Cardiac fibroblast (primary cell): ENCODE measurements at regions not wholly inside any gene's neighbourhood (a gene's known extent, or its start where the extent isn't known, plus 50 kb on each side); places are given as distances from the start of the nearest gene placed in this dataset.
A peak's percentile ranks its signal among the peaks of the same experiment; 100 is the strongest.

Experiments used
- DNase-seq, 2 donors: peaks; one replicate each; pipeline versions ENCODE4 v3.0.0 to v3.0.0-alpha.2; 2010; ENCODE audit warnings: low read depth in 2 of 2
- H3K4me3 ChIP-seq, 2 donors: replicated peaks in 1 of 2; 1 replicate in 1 of 2; 2 replicates in 1 of 2; pipeline ENCODE4 v1.5.1; 2011; ENCODE audit warnings: low read depth in 2 of 2, low read length in 2 of 2, mild to moderate bottlenecking in 2 of 2, moderate library complexity in 1 of 2
- CTCF ChIP-seq: IDR thresholded peaks from one replicate; pipeline ENCODE4 v1.5.1; 2011; ENCODE audit warnings: low read depth, mild to moderate bottlenecking, low read length, inconsistent platforms

GRCh38 chr18:27414682-27415081, 229.6 kb upstream of the CHST9 start:
- H3K4me3 ChIP-seq = no peak overlapping the region
- DNase-seq = no peak
- no peak for TF ChIP-seq CTCF

GRCh38 chr18:27413495-27414401, 228.6 kb upstream of the CHST9 start:
- H3K4me3 ChIP-seq = no peak overlapping the region
- TF ChIP-seq CTCF = no peak
- peak; percentile 43 to 64 for DNase-seq

GRCh38 chr18:27412556-27412955, 227.4 kb upstream of the CHST9 start:
- no peak for TF ChIP-seq CTCF
- DNase-seq = no peak
- no peak overlapping the region for H3K4me3 ChIP-seq

- DNase-seq = peak in 1 of 2 donors; percentile 7
- no peak for TF ChIP-seq CTCF
- H3K4me3 ChIP-seq = no peak overlapping the region
Measured at GRCh38 chr18:27411911-27412310, 226.8 kb upstream of the CHST9 start.

- no peak for DNase-seq
- no peak overlapping the region for H3K4me3 ChIP-seq
- no peak for TF ChIP-seq CTCF
Measured at GRCh38 chr18:27411013-27411412, 225.9 kb upstream of the CHST9 start.

- no peak for TF ChIP-seq CTCF
- no peak overlapping the region for H3K4me3 ChIP-seq
- DNase-seq = no peak
Measured at GRCh38 chr18:27404855-27405254, 219.7 kb upstream of the CHST9 start.
